K562 (cell line): ENCODE measurements at regions not wholly inside any gene's neighbourhood (a gene's known extent, or its start where the extent isn't known, plus 50 kb on each side); places are given as distances from the start of the nearest gene placed in this dataset.

ENCODE experiments used
- CHD4 ChIP-seq: fragments of 200-600 bp; sonication (generic); IDR thresholded peaks from 3 replicates; pipeline ENCODE4 v1.6.1; 2012; ENCODE audit warnings: low read depth, mild to moderate bottlenecking, mixed read lengths, low read length, inconsistent platforms; ENCODE audit not compliant: insufficient read depth, insufficient replicate concordance, poor library complexity, severe bottlenecking
- CREB1 ChIP-seq, 2 experiments: sonication (generic) in 1 of 2; formaldehyde crosslinking in 1 of 2; IDR thresholded peaks; 2 replicates each; pipeline versions ENCODE4 v1.6.1 to v1.8.0; 2012 to 2022; ENCODE audit warnings: inconsistent platforms in 1 of 2, mild to moderate bottlenecking in 1 of 2, missing genetic modification reagents in 1 of 2, moderate library complexity in 1 of 2
- FOXJ2 ChIP-seq: fragments of 200-800 bp; sonication (Bioruptor generic); IDR thresholded peaks from 2 replicates; pipeline ENCODE4 v1.6.1; 2016; ENCODE audit warnings: missing genetic modification characterization, missing compliant biosample characterization
- MBD2 ChIP-seq: sonication (generic); IDR thresholded peaks from 2 replicates; pipeline ENCODE4 v1.6.1; 2016; ENCODE audit warnings: low read depth, borderline replicate concordance
- TF ChIP-seq, protein P1 (sequence below): sonication (generic); formaldehyde crosslinking; IDR thresholded peaks from 2 replicates; pipeline ENCODE4 v1.8.0; 2022; ENCODE audit warnings: mild to moderate bottlenecking, missing genetic modification reagents
- TF ChIP-seq, protein P2 (sequence below): fragments of 450-650 bp; formaldehyde crosslinking; IDR thresholded peaks from 2 replicates; pipeline ENCODE4 v1.4.0; 2020; ENCODE audit warnings: mild to moderate bottlenecking, moderate library complexity
- TF ChIP-seq, protein P3 (sequence below): fragments of 250-450 bp; sonication (Bioruptor Pico); IDR thresholded peaks from 2 replicates; pipeline ENCODE4 v1.9.0; 2021; ENCODE audit warnings: mild to moderate bottlenecking

DNA sequence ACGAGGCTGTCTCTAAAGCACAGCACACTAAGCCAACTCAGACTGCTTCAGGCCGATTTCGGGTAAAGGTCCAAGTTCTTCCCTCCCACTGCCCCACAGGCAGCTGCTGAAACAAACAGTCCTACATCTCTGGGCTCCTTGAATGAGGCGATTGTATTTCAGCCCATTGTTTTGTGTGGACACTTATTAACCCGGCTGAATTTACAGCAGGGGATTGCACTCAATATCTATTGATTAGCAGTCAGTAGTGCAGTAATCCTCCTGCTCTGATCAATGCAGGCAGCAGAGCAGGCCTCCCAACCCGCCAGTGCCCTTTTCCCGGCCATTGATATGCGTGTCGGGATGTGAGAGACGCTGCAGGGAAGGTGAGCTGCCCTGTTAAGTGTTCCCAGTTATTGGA lies 330.1 kb downstream of the CMPK2 start (continued):
- TF ChIP-seq, protein P1, sequence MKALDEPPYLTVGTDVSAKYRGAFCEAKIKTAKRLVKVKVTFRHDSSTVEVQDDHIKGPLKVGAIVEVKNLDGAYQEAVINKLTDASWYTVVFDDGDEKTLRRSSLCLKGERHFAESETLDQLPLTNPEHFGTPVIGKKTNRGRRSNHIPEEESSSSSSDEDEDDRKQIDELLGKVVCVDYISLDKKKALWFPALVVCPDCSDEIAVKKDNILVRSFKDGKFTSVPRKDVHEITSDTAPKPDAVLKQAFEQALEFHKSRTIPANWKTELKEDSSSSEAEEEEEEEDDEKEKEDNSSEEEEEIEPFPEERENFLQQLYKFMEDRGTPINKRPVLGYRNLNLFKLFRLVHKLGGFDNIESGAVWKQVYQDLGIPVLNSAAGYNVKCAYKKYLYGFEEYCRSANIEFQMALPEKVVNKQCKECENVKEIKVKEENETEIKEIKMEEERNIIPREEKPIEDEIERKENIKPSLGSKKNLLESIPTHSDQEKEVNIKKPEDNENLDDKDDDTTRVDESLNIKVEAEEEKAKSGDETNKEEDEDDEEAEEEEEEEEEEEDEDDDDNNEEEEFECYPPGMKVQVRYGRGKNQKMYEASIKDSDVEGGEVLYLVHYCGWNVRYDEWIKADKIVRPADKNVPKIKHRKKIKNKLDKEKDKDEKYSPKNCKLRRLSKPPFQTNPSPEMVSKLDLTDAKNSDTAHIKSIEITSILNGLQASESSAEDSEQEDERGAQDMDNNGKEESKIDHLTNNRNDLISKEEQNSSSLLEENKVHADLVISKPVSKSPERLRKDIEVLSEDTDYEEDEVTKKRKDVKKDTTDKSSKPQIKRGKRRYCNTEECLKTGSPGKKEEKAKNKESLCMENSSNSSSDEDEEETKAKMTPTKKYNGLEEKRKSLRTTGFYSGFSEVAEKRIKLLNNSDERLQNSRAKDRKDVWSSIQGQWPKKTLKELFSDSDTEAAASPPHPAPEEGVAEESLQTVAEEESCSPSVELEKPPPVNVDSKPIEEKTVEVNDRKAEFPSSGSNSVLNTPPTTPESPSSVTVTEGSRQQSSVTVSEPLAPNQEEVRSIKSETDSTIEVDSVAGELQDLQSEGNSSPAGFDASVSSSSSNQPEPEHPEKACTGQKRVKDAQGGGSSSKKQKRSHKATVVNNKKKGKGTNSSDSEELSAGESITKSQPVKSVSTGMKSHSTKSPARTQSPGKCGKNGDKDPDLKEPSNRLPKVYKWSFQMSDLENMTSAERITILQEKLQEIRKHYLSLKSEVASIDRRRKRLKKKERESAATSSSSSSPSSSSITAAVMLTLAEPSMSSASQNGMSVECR (CRISPR knock-in tag): no peak
- TF ChIP-seq CREB1 (IDR thresholded peaks at IDR 0.05): no peak
- TF ChIP-seq CREB1 (CRISPR knock-in tag; IDR thresholded peaks at IDR 0.05): no peak
- TF ChIP-seq, protein P2, sequence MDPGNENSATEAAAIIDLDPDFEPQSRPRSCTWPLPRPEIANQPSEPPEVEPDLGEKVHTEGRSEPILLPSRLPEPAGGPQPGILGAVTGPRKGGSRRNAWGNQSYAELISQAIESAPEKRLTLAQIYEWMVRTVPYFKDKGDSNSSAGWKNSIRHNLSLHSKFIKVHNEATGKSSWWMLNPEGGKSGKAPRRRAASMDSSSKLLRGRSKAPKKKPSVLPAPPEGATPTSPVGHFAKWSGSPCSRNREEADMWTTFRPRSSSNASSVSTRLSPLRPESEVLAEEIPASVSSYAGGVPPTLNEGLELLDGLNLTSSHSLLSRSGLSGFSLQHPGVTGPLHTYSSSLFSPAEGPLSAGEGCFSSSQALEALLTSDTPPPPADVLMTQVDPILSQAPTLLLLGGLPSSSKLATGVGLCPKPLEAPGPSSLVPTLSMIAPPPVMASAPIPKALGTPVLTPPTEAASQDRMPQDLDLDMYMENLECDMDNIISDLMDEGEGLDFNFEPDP: no peak
- TF ChIP-seq CHD4: no peak
- TF ChIP-seq MBD2: no peak
- TF ChIP-seq, protein P3, sequence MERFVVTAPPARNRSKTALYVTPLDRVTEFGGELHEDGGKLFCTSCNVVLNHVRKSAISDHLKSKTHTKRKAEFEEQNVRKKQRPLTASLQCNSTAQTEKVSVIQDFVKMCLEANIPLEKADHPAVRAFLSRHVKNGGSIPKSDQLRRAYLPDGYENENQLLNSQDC (CRISPR knock-in tag): no peak
- TF ChIP-seq FOXJ2 (tag): no peak
